ENCODE measurements at regions not wholly inside any gene's neighbourhood (a gene's known extent, or its start where the extent isn't known, plus 50 kb on each side); places are given as distances from the start of the nearest gene placed in this dataset.

DNA sequence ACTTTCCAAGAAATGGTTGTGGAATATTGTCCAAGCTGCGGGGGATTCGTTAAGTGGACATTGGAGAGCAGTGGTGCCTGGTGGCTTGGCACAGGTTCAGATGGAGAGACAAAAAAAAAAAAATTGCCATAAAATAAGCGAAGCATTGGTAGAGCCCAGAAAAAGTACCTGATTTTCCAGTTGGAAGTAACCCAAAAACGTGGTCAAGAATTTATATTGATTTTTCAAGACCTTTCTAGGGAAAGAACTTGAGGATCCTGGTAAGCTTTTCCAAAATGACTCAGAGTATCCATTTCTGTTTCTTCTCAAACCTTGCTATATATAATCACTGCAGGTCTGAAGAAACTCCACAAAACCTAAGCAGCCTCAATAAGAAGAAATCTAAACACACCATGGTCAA, 94.6 kb downstream of the ING1 start:
- DNase-seq (ENCODE audit: low read depth), result no peak
- no peak overlapping the region for H3K4me3 ChIP-seq (replicated peaks; ENCODE audit: low read depth, low read length)
- TF ChIP-seq, protein P1, sequence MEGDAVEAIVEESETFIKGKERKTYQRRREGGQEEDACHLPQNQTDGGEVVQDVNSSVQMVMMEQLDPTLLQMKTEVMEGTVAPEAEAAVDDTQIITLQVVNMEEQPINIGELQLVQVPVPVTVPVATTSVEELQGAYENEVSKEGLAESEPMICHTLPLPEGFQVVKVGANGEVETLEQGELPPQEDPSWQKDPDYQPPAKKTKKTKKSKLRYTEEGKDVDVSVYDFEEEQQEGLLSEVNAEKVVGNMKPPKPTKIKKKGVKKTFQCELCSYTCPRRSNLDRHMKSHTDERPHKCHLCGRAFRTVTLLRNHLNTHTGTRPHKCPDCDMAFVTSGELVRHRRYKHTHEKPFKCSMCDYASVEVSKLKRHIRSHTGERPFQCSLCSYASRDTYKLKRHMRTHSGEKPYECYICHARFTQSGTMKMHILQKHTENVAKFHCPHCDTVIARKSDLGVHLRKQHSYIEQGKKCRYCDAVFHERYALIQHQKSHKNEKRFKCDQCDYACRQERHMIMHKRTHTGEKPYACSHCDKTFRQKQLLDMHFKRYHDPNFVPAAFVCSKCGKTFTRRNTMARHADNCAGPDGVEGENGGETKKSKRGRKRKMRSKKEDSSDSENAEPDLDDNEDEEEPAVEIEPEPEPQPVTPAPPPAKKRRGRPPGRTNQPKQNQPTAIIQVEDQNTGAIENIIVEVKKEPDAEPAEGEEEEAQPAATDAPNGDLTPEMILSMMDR (IDR thresholded peaks at IDR 0.05; ENCODE audit: low read length, missing control alignments), result no peak

DNA sequence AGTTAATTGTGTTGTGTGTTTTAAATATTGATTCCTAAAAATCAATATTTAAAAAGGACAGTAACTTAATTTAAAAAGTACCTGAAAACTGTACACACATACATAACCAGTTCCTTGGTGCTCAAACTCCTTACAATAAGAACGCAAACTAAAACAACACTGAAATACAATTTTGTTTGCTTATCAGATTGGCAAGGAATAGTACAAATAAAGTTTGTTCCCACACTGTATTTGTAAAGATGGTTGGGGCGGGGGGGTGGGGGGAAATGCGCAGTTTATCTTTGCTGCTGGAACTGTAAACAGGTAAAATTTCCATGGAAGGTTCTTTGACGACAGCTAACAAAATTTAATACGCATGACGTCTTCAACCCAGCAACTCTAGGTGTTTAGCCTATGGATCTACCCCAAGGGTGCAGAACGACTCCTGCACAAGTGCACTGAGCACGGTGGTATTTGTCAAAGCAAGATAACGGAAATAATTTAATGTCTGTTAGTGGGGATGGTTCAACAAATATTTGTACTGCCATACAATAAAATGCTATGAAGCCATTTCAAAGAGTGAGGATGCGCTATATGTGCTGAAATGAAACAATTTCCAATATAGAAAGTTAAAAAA, 96.5 kb downstream of the ING1 start:
- H3K4me3 ChIP-seq (replicated peaks; ENCODE audit: low read depth, low read length), result no peak overlapping the region
- no peak for DNase-seq (ENCODE audit: low read depth)
- TF ChIP-seq, protein P1 (IDR thresholded peaks at IDR 0.05; ENCODE audit: low read length, missing control alignments), result no peak

DNA sequence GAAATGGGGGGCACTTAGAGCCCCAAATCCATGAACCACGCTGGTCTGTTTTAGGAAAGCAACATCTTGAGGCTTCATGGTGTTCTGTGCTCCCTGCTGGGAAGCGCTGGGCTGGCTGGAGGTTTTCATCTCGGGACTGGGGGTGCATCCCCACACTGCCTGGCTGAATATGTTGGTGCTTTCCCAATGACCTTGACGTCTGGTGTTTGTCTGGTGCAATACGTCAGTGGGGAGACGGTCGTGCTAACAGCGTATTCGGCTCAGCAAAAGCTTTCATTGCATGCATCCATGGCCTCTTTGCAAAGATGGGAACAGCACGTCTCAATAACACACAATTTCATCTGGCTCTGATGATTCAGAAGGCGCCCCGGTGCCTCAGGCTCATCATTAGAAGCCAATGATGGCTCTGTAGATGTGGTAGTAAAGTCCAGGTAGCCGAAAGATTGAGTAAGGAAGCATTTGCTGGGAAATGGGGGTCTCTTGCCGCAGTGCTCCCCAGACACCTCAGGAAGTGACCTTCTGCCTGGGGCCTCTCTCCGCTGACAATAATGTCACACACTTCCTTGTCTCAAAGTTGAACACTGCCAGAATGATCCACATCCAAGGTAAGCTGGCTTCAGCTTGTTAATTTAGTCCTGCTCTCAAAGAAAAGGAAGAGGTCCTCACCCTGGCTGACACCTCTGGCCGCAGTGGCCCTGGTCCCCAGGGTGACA, 97.7 kb downstream of the ING1 start:
- H3K4me3 ChIP-seq (replicated peaks; ENCODE audit: low read depth, low read length), result no peak overlapping the region
- DNase-seq (ENCODE audit: low read depth), result peak; percentile 8
- TF ChIP-seq, protein P1 (IDR thresholded peaks at IDR 0.05; ENCODE audit: low read length, missing control alignments), result no peak

DNA sequence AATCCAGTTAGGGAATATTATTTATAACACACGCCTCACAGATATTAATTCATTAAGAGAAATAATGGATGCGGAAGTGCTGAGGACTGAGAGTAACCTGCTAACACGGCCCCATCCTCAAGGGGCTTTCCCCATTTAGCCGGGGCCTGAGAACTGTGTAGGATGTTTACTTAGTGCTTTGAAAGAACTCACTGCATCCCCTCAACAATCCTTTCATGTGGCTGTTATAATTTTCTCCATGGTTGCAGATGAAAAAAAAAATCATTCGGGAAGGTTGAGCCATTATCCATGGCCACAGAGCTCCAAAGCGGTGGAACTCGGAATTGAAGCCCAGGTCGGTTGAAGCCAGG, 98.2 kb downstream of the ING1 start:
- TF ChIP-seq, protein P1 (IDR thresholded peaks at IDR 0.05; ENCODE audit: low read length, missing control alignments), result no peak
- no peak overlapping the region for H3K4me3 ChIP-seq (replicated peaks; ENCODE audit: low read depth, low read length)
- no peak for DNase-seq (ENCODE audit: low read depth)

DNA sequence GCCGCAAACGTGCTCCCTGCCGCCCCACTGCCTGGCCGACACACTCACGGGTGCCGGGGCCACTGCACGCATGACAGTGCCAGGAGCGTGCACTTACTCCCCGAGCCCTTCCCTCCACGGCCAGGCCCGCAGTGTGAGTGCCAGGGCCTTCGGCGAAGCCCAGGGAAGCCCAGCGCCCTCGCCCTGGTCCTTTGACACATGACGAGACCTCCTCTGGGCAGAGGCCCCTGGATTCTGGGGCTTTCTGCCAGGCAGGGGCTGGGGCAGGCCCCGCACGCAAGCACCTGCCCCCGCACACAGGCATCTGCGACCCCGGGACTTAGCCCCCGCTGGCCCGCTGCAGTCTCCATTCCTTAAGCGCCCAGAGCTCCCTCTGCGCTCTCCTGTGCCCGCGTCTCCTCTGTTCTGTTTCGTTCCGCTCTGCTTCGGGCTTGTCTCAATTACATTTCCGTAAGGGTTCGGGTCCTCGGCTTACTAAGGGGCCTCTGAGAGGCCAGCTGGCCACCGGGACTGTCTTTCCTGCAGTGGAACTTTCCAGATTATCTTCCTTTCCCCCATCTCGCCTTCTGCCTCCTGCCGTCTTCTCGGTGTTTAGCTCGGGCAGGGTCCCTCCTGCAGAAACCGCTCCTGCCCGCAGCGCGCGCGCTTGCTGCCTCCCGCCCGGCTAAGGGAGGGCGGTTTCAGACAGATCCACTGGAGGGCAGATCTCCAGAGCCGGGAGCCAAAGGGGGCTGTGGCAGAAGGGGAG, 98.8 kb downstream of the ING1 start:
- peak; percentile 40 for DNase-seq (ENCODE audit: low read depth)
- peak overlapping the region; percentile 45 for H3K4me3 ChIP-seq (replicated peaks; ENCODE audit: low read depth, low read length)

DNA sequence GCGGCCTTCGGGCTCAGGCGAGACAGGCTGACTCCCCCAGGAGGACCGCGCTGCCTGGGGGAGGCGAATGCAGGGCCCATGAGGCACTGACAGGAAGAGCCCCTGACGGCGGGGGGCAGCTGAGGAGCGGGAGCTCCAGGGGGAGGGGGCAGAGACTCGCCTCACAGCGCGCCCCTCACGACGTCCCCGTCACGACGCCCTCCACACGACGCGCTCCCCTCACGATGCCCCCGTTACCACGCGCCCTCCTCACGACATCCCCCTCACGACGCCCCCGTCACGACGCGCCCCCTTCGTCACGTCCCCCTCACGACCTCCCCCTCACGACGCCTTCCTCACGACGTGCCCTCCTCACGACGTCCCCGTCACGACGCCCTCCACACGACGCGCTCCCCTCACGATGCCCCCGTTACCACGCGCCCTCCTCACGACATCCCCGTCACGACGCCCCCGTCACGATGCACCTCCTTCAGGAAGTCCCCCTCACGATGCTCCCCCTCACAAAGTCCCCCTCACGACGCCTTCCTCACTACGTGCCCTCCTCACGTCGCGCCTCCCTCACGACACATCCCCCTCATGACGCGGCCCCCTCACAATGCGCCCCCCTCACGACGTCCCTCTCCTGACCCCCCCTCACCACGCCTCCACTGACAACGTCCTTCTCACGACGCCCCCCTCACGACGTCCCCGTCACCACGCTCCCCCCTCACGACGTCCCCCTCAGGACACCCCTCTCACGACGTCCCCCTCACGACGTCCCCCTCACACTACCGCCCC, 99.6 kb downstream of the ING1 start:
- H3K4me3 ChIP-seq (replicated peaks; ENCODE audit: low read depth, low read length), result peak overlapping the region; percentile 45
- TF ChIP-seq, protein P1 (IDR thresholded peaks at IDR 0.05; ENCODE audit: low read length, missing control alignments), result no peak
- no peak for DNase-seq (ENCODE audit: low read depth)

More for the DNA sequence above, 98.8 kb downstream of the ING1 start:
- TF ChIP-seq, protein P1 (IDR thresholded peaks at IDR 0.05; ENCODE audit: low read length, missing control alignments), result peak; percentile 4
